22Rv1 (cell line): ENCODE measurements at regions not wholly inside any gene's neighbourhood (a gene's known extent, or its start where the extent isn't known, plus 50 kb on each side); places are given as distances from the start of the nearest gene placed in this dataset.

ENCODE experiments used
- CTCF ChIP-seq: fragments of 450-650 bp; IDR thresholded peaks from 2 replicates; pipeline ENCODE4 v1.5.1; 2017; ENCODE audit warnings: mild to moderate bottlenecking
- ZFX ChIP-seq: fragments of 450-650 bp; IDR thresholded peaks from 2 replicates; pipeline ENCODE4 v1.6.1; 2017; ENCODE audit warnings: antibody characterized with exemption, borderline replicate concordance

- no peak for TF ChIP-seq CTCF
- TF ChIP-seq ZFX, result no peak
Measured at GRCh38 chr15:92243227-92243626, 150.5 kb upstream of the ST8SIA2 start.
